ENCODE measurements at regions not wholly inside any gene's neighbourhood (a gene's known extent, or its start where the extent isn't known, plus 50 kb on each side); places are given as distances from the start of the nearest gene placed in this dataset.

GRCh38 chr16:48950184-48950583, 331.5 kb downstream of the CBLN1 start:
- no peak for TF ChIP-seq POLR2A (IDR thresholded peaks at IDR 0.05)
- no peak for TF ChIP-seq CTCF (IDR thresholded peaks at IDR 0.05 in 4 of 5, conservative IDR thresholded peaks at IDR 0.05 in 1 of 5)
- Histone ChIP-seq H3K27me3 (no peaks in the 10 kb centered on the region), H3K36me3 (no peaks in the 10 kb centered on the region), H3K4me3 (no peak overlapping the region), H3K4me1 (no peaks in the 10 kb centered on the region), H3K27ac (no peak overlapping the region), H3K9me3 (no peaks in the 10 kb centered on the region)
- ATAC-seq (no peak), DNase-seq (no peak)
- in situ Hi-C loops (cut with MboI; ENCODE audit: low sequenced_read_pairs in 4 of 4) = no loop called here
- intact Hi-C loops (cut with DNase I; ENCODE audit: low total_unique reads) = no loop called here

GRCh38 chr16:48949636-48950035, 332.0 kb downstream of the CBLN1 start:
- ATAC-seq (no peak), DNase-seq (no peak)
- Histone ChIP-seq H3K36me3 (no peaks in the 10 kb centered on the region), H3K4me1 (no peaks in the 10 kb centered on the region), H3K27ac (no peak overlapping the region), H3K27me3 (no peaks in the 10 kb centered on the region), H3K9me3 (no peaks in the 10 kb centered on the region), H3K4me3 (no peak overlapping the region)
- TF ChIP-seq POLR2A (IDR thresholded peaks at IDR 0.05) (no peak), CTCF (IDR thresholded peaks at IDR 0.05 in 4 of 5, conservative IDR thresholded peaks at IDR 0.05 in 1 of 5) (no peak)
- intact Hi-C loops (cut with DNase I; ENCODE audit: low total_unique reads) (no loop called here), in situ Hi-C loops (cut with MboI; ENCODE audit: low sequenced_read_pairs in 4 of 4) (no loop called here)

- in situ Hi-C loops (cut with MboI; ENCODE audit: low sequenced_read_pairs in 4 of 4) = no loop called here
- no peak for ATAC-seq
Observed at GRCh38 chr16:48948911-48949310, 332.7 kb downstream of the CBLN1 start.

GRCh38 chr16:48947371-48947713, 334.3 kb downstream of the CBLN1 start:
- no peak for TF ChIP-seq CTCF (IDR thresholded peaks at IDR 0.05 in 4 of 5, conservative IDR thresholded peaks at IDR 0.05 in 1 of 5)
- no peak for TF ChIP-seq POLR2A (IDR thresholded peaks at IDR 0.05)
- in situ Hi-C loops (cut with MboI; ENCODE audit: low sequenced_read_pairs in 4 of 4) (no loop called here), intact Hi-C loops (cut with DNase I; ENCODE audit: low total_unique reads) (no loop called here)
- Histone ChIP-seq H3K4me1 (no peaks in the 10 kb centered on the region), H3K27ac (no peak overlapping the region), H3K27me3 (no peaks in the 10 kb centered on the region), H3K36me3 (no peaks in the 10 kb centered on the region), H3K4me3 (no peak overlapping the region), H3K9me3 (no peaks in the 10 kb centered on the region)
- DNase-seq (no peak), ATAC-seq (no peak)

More at GRCh38 chr16:48948911-48949310, 332.7 kb downstream of the CBLN1 start:
- Histone ChIP-seq H3K4me3 (no peak overlapping the region), H3K36me3 (no peaks in the 10 kb centered on the region), H3K27ac (no peak overlapping the region), H3K27me3 (no peaks in the 10 kb centered on the region), H3K4me1 (no peaks in the 10 kb centered on the region), H3K9me3 (no peaks in the 10 kb centered on the region)
- no peak for DNase-seq
- TF ChIP-seq POLR2A (IDR thresholded peaks at IDR 0.05) = no peak
- no peak for TF ChIP-seq CTCF (IDR thresholded peaks at IDR 0.05 in 4 of 5, conservative IDR thresholded peaks at IDR 0.05 in 1 of 5)
- intact Hi-C loops (cut with DNase I; ENCODE audit: low total_unique reads) = no loop called here

GRCh38 chr16:48946686-48947370, 334.8 kb downstream of the CBLN1 start:
- in situ Hi-C loops (cut with MboI; ENCODE audit: low sequenced_read_pairs in 4 of 4) = no loop called here
- DNase-seq (no peak), ATAC-seq (no peak)
- Histone ChIP-seq H3K4me1 (no peaks in the 10 kb centered on the region), H3K27ac (no peak overlapping the region), H3K27me3 (no peaks in the 10 kb centered on the region), H3K9me3 (no peaks in the 10 kb centered on the region), H3K4me3 (no peak overlapping the region), H3K36me3 (no peaks in the 10 kb centered on the region)
- intact Hi-C loops (cut with DNase I; ENCODE audit: low total_unique reads) = no loop called here
- no peak for TF ChIP-seq POLR2A (IDR thresholded peaks at IDR 0.05)
- TF ChIP-seq CTCF (IDR thresholded peaks at IDR 0.05 in 4 of 5, conservative IDR thresholded peaks at IDR 0.05 in 1 of 5) = no peak

Data from gastrocnemius medialis (tissue), 4 donors.